ENCODE measurements at regions not wholly inside any gene's neighbourhood (a gene's known extent, or its start where the extent isn't known, plus 50 kb on each side); places are given as distances from the start of the nearest gene placed in this dataset.

DNA sequence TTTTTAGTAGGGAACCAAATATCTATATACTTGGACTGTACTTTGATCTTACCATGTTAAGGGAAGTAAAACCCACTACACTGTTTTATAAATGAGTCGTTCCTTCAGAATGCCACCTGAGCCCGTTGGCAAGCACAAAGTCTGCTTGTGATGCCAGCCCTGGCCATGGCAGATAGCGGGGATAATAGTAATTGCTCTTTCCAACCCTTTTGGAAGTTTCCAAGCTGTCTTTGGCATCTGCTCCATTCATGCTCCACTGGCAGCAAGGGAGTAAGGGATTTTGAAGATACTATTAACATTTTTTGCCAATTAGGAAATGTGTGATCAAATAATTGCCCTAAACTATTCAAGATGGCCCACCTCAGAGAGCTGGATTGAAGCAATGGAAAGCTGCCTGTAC lies 689.2 kb upstream of the SLIT2 start:
- TF ChIP-seq NFIC (IDR thresholded peaks at IDR 0.05; ENCODE audit: borderline replicate concordance) (no peak), CTCF (IDR thresholded peaks at IDR 0.05) (no peak), RFX5 (IDR thresholded peaks at IDR 0.05; ENCODE audit: low read length) (no peak), FOXM1 (IDR thresholded peaks at IDR 0.05; ENCODE audit: low read depth) (no peak), GATA2 (CRISPR knock-in tag; IDR thresholded peaks at IDR 0.05) (no peak), SIN3A (IDR thresholded peaks at IDR 0.05; ENCODE audit: borderline replicate concordance, low read depth, low read length) (no peak), EP300 (IDR thresholded peaks at IDR 0.05; ENCODE audit: borderline replicate concordance in 1 of 2, low read depth in 1 of 2, low read length in 1 of 2) (no peak), TAF1 (IDR thresholded peaks at IDR 0.05; ENCODE audit: borderline replicate concordance, low read depth, low read length) (no peak), REST (IDR thresholded peaks at IDR 0.05; ENCODE audit: low read depth, low read length) (no peak), ELF1 (IDR thresholded peaks at IDR 0.05) (no peak), RCOR1 (IDR thresholded peaks at IDR 0.05; ENCODE audit: low read length) (no peak)
- TF ChIP-seq, protein P1, sequence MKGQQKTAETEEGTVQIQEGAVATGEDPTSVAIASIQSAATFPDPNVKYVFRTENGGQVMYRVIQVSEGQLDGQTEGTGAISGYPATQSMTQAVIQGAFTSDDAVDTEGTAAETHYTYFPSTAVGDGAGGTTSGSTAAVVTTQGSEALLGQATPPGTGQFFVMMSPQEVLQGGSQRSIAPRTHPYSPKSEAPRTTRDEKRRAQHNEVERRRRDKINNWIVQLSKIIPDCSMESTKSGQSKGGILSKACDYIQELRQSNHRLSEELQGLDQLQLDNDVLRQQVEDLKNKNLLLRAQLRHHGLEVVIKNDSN (IDR thresholded peaks at IDR 0.05; ENCODE audit: borderline replicate concordance, low read depth) = no peak
- TF ChIP-seq, protein P2, sequence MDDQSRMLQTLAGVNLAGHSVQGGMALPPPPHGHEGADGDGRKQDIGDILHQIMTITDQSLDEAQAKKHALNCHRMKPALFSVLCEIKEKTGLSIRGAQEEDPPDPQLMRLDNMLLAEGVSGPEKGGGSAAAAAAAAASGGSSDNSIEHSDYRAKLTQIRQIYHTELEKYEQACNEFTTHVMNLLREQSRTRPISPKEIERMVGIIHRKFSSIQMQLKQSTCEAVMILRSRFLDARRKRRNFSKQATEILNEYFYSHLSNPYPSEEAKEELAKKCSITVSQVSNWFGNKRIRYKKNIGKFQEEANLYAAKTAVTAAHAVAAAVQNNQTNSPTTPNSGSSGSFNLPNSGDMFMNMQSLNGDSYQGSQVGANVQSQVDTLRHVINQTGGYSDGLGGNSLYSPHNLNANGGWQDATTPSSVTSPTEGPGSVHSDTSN (IDR thresholded peaks at IDR 0.05) = no peak

Measured in SK-N-SH (cell line).